AG09309 (cell line): ENCODE measurements at regions not wholly inside any gene's neighbourhood (a gene's known extent, or its start where the extent isn't known, plus 50 kb on each side); places are given as distances from the start of the nearest gene placed in this dataset.

Experiments
- DNase-seq: peaks from one replicate; pipeline ENCODE4 v3.0.0-alpha.2; 2010; ENCODE audit warnings: low read depth
- H3K4me3 ChIP-seq: 2 replicates; pipeline ENCODE4 v1.5.1; 2011; ENCODE audit warnings: mild to moderate bottlenecking, low read depth, low read length, moderate library complexity; ENCODE audit not compliant: control insufficient read depth
- TF ChIP-seq, protein P1 (sequence below): IDR thresholded peaks from 2 replicates; pipeline ENCODE4 v1.5.1; 2011; ENCODE audit warnings: mild to moderate bottlenecking, low read depth, low read length, inconsistent platforms; ENCODE audit not compliant: insufficient read depth, control insufficient read depth; ENCODE audit errors: missing control alignments

DNA sequence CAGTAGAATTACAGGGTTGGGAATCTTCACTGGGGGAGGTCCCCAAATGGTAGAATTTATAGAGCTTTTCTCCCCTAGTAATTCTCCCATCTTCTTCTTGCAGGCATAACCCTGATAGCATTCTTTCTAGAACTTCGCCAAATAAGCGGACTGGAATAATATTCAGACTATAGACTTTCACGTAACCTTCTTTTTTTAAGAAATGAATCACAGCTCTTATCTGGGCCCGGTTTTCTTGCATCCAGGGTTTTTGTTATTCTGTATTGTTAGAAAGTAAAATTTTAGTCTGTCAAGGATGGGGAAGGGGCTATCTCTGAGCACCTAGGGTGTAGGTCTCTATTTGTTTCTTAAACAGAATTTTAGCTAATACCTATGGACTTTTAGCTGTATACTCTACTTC lies 476.8 kb upstream of the CITED2 start:
- H3K4me3 ChIP-seq = no peak overlapping the region
- TF ChIP-seq, protein P1, sequence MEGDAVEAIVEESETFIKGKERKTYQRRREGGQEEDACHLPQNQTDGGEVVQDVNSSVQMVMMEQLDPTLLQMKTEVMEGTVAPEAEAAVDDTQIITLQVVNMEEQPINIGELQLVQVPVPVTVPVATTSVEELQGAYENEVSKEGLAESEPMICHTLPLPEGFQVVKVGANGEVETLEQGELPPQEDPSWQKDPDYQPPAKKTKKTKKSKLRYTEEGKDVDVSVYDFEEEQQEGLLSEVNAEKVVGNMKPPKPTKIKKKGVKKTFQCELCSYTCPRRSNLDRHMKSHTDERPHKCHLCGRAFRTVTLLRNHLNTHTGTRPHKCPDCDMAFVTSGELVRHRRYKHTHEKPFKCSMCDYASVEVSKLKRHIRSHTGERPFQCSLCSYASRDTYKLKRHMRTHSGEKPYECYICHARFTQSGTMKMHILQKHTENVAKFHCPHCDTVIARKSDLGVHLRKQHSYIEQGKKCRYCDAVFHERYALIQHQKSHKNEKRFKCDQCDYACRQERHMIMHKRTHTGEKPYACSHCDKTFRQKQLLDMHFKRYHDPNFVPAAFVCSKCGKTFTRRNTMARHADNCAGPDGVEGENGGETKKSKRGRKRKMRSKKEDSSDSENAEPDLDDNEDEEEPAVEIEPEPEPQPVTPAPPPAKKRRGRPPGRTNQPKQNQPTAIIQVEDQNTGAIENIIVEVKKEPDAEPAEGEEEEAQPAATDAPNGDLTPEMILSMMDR = no peak
- no peak for DNase-seq

DNA sequence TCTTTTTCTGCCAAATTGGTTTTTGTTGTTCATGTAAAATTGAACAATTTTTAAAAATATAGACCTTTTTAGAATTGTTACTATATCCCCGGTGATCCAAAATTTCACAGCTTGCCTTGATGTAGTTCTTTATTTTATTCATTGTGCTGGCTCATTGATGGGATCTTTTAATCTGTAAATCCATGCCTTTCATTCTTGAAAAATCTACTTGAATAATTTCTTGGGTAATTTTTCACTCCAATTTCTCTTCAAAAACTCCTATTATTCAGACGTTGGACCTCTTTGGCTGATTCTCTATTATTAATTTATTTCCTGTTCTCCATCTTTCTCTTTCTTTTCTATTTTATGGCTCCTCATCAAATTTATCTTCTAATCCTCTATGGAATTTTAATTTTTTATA lies 476.1 kb upstream of the CITED2 start:
- TF ChIP-seq, protein P1 = no peak
- no peak for DNase-seq
- H3K4me3 ChIP-seq = no peak overlapping the region

DNA sequence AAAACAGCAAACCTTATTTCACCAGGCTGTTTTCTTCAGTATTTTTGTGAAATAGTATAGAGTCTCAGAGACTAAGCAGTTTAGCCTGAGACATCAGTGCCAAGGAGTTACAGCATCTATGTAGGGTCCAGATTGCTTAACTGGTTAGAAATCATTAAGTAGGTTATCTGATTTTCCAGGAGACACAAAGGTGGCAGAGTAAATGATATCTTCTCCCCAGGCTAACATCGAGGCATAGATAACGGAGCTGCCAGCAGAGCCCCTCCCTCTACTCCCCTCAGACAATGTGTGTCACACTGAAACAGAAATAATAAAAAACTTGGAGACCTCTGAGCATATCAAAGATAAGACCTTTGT lies 473.0 kb upstream of the CITED2 start:
- TF ChIP-seq, protein P1 = no peak
- H3K4me3 ChIP-seq = no peak overlapping the region
- DNase-seq = no peak

DNA sequence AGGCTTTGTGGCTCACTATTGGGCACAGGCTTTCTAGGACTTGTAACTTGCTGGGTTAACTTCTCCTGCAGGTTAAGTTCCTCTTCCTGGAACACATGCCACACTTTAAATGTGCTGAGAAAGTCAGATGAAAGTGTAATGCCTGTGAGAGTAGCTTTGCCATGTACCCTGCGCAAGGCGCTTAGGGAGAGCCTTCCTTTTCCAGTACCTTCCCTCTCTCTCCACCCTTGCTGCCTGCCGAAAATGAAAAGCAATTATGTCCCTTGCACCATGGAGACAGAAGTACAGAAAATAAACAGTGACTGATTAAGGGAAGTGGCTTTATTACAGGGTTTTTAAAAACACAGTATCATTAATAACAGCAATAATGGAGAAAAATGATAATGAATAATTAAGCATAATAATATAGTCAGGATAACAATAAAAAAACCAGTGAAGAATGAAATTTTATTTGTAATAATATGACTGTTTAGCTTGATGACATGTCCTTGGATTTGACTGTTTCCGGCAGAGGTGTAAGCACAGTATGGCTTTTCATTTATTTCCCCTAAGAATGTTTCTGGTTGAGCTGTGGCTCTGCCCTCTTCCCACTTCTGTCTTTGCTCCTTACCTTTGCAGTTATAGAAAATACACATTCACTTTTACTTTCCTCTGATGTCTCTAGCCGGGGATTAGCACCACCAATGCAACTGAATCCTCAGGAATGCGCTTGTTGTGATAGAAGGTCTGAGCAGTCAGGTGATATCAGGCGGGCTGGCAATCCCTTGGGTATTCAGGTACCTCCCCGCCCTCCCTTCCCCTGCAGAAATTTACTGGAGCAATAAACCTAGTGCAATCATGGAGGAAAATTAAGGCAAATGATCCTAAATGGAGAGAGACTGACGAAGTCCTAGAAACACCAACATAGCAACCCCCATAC lies 472.3 kb upstream of the CITED2 start:
- H3K4me3 ChIP-seq = no peak overlapping the region
- no peak for DNase-seq
- TF ChIP-seq, protein P1 = no peak

DNA sequence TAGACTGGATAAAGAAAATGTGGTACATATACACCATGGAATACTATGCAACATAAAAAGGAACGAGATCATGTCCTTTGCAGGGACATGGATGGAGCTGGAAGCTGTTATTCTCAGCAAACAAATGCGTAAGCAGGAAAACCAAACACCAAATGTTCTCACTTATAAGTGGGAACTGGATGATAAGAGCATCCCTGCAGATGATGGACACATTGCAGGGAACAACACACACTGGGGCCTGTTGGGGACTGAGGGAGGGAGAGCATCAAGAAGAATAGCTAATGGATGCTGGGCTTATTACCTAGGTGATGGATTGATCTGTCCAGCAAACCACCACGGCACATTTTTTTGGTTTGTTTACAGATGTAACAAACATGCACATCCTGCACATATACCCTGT lies 470.5 kb upstream of the CITED2 start:
- no peak overlapping the region for H3K4me3 ChIP-seq
- DNase-seq = no peak
- TF ChIP-seq, protein P1 = no peak

DNA sequence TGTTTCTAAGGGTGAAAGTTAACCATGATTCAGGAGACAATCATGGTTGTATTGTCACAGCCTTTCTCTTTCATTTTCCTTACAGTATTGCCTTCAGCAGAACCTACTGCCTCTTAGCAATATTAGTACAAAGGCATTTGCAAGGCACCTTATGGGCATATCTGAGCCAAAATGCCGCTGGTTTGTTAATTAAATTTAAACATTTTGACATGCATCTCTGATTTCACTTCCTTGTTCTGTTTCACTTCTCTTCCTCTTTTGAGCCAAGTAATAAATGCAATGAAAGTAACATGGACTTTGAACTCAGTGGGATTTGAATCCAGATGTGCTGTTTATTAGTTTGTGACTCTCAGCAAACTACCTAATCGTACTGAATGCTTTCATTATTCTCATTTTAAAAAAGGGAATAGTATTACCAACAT lies 467.4 kb upstream of the CITED2 start:
- DNase-seq = no peak
- H3K4me3 ChIP-seq = no peak overlapping the region
- TF ChIP-seq, protein P1 = no peak
